Esophagus muscularis mucosa (tissue), 4 donors: ENCODE measurements at regions not wholly inside any gene's neighbourhood (a gene's known extent, or its start where the extent isn't known, plus 50 kb on each side); places are given as distances from the start of the nearest gene placed in this dataset.
"Not testable (repeated sequence)": the region's sequence is repeated elsewhere in the genome, so short reads cannot be mapped to it uniquely, and the experiment has no call there.

Source experiments
- DNase-seq: peaks from one replicate; pipeline ENCODE4 v3.0.0-alpha.2; 2017; ENCODE audit errors: extremely low spot score
- H3K27ac ChIP-seq, 4 donors: fragments of 200-600 bp; sonication (generic); replicated peaks in 1 of 4; 1 replicate in 3 of 4; 2 replicates in 1 of 4; pipeline ENCODE4 v1.5.1; 2016 to 2019; ENCODE audit warnings: mild to moderate bottlenecking in 1 of 4
- H3K27me3 ChIP-seq, 4 donors: fragments of 200-600 bp; sonication (generic); one replicate each; pipeline versions ENCODE4 v1.5.1 to v1.6.0; 2016 to 2019
- H3K36me3 ChIP-seq, 4 donors: fragments of 200-600 bp; sonication (generic); one replicate each; pipeline ENCODE4 v1.5.1; 2016 to 2019
- H3K4me1 ChIP-seq, 4 donors: fragments of 200-600 bp; sonication (generic); one replicate each; pipeline ENCODE4 v1.5.1; 2016 to 2019
- H3K4me3 ChIP-seq, 4 donors: fragments of 200-600 bp; sonication (generic); 1 replicate in 2 of 4; 2 replicates in 2 of 4; pipeline ENCODE4 v1.5.1; 2016 to 2019; ENCODE audit warnings: mild to moderate bottlenecking in 4 of 4, moderate library complexity in 1 of 4
- H3K9me3 ChIP-seq, 4 donors: fragments of 200-600 bp; sonication (generic); 1 replicate in 3 of 4; 2 replicates in 1 of 4; pipeline ENCODE4 v1.5.1; 2016 to 2019
- EP300 ChIP-seq: sonication (generic); formaldehyde crosslinking; IDR thresholded peaks from one replicate; pipeline ENCODE4 v1.6.1; 2017; ENCODE audit warnings: antibody characterized with exemption
- POLR2A ChIP-seq: fragments of 450-650 bp; IDR thresholded peaks from one replicate; pipeline ENCODE4 v1.6.1; 2017; ENCODE audit warnings: antibody characterized with exemption, moderate library complexity, mild to moderate bottlenecking, low read depth
- POLR2AphosphoS5 ChIP-seq, 2 donors: sonication (generic); formaldehyde crosslinking; IDR thresholded peaks; one replicate each; pipeline ENCODE4 v1.6.1; 2017; ENCODE audit warnings: antibody characterized with exemption in 2 of 2
- WGBS: methylation state at CpG from one replicate; pipeline ENCODE4 v1.1.5; 2018; 5-methylcytosine and 5-hydroxymethylcytosine counted together
- intact Hi-C: fragments of 100-400 bp; cut with DNase I; formaldehyde crosslinking; loops from one replicate; pipeline ENCODE4 v1.15.1; 2023
- TF ChIP-seq, protein P1 (sequence below), 3 experiments: fragments of 200-600 bp in 2 of 3; fragments of 450-650 bp in 1 of 3; sonication (generic) in 2 of 3; IDR thresholded peaks; one replicate each; pipeline ENCODE4 v1.5.1; 2017 to 2019; ENCODE audit warnings: antibody characterized with exemption in 3 of 3, mild to moderate bottlenecking in 2 of 3, moderate library complexity in 1 of 3

DNA sequence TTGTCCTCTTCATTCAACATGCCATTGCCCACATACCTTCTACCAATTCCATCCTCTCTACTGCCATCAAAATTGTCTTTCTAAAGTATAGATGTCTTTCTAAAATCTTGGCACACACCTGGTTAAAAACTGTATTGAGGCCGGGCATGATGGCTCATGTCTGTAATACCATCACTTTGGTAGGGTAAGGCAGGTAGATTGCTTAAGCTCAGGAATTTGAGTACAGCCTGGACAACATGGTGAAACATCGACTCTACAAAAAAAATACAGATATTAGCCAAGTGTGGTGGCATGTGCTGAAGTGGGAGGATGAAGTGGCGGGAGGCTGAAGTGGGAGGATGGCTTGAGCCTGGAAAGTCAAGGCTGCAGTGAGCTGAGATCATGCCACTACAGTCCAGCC is 412.1 kb downstream of the TMEM38B start:
- Histone ChIP-seq H3K9me3 (no peaks in the 10 kb centered on the region), H3K36me3 (no peaks in the 10 kb centered on the region), H3K27ac (no peak overlapping the region), H3K27me3 (no peaks in the 10 kb centered on the region), H3K4me3 (no peak overlapping the region), H3K4me1 (no peaks in the 10 kb centered on the region)
- TF ChIP-seq POLR2A (no peak), POLR2AphosphoS5 (IDR thresholded peaks at IDR 0.05) (no peak), EP300 (no peak)
- TF ChIP-seq, protein P1, sequence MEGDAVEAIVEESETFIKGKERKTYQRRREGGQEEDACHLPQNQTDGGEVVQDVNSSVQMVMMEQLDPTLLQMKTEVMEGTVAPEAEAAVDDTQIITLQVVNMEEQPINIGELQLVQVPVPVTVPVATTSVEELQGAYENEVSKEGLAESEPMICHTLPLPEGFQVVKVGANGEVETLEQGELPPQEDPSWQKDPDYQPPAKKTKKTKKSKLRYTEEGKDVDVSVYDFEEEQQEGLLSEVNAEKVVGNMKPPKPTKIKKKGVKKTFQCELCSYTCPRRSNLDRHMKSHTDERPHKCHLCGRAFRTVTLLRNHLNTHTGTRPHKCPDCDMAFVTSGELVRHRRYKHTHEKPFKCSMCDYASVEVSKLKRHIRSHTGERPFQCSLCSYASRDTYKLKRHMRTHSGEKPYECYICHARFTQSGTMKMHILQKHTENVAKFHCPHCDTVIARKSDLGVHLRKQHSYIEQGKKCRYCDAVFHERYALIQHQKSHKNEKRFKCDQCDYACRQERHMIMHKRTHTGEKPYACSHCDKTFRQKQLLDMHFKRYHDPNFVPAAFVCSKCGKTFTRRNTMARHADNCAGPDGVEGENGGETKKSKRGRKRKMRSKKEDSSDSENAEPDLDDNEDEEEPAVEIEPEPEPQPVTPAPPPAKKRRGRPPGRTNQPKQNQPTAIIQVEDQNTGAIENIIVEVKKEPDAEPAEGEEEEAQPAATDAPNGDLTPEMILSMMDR (IDR thresholded peaks at IDR 0.05), result no peak
- WGBS, result 89% methylated on average over 3 of the region's 3 CpGs
- intact Hi-C loops, result no loop called here
- no peak for DNase-seq

- intact Hi-C loops, result no loop called here
- no peak overlapping the region for H3K4me3 ChIP-seq
- H3K27ac ChIP-seq, result no peak overlapping the region
- H3K4me1 ChIP-seq, result no peaks in the 10 kb centered on the region
- no peaks in the 10 kb centered on the region for H3K27me3 ChIP-seq
- WGBS, result 50% methylated on average over 2 of the region's 2 CpGs
- DNase-seq, result no peak
- no peaks in the 10 kb centered on the region for H3K9me3 ChIP-seq
- no peaks in the 10 kb centered on the region for H3K36me3 ChIP-seq
- TF ChIP-seq, protein P1 (IDR thresholded peaks at IDR 0.05), result no peak
- no peak for TF ChIP-seq EP300
- no peak for TF ChIP-seq POLR2AphosphoS5 (IDR thresholded peaks at IDR 0.05)
- TF ChIP-seq POLR2A, result no peak
Observed at GRCh38 chr9:106107716-106108115, 413.4 kb downstream of the TMEM38B start.

DNA sequence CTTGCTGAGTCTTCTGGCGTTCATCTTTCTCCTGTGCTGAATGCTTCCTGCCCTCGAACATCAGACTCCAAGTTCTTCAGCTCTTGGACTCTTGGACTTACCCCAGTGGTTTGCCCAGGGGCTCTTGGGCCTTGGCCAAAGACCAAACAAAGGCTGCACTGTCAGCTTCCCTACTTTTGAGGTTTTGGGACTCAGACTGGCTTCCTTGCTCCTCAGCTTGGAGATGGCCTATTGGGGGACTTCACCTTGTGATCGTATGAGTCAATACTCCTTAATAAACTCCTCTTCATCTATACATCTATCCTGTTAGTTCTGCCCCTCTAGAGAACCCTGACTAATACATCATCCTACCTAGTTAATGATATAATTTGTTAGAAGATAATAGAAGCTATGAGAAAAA is 415.4 kb downstream of the TMEM38B start:
- H3K4me1 ChIP-seq, DNase-seq, H3K4me3 ChIP-seq, intact Hi-C loops, H3K36me3 ChIP-seq, H3K27ac ChIP-seq, H3K27me3 ChIP-seq, H3K9me3 ChIP-seq: not testable (repeated sequence)
- 70% methylated on average over 3 of the region's 3 CpGs for WGBS

- H3K36me3 ChIP-seq, result no peaks in the 10 kb centered on the region
- DNase-seq, result no peak
- no peaks in the 10 kb centered on the region for H3K4me1 ChIP-seq
- 94% methylated on average over 2 of the region's 2 CpGs for WGBS
- intact Hi-C loops, result no loop called here
- no peaks in the 10 kb centered on the region for H3K9me3 ChIP-seq
- TF ChIP-seq POLR2AphosphoS5 (IDR thresholded peaks at IDR 0.05) (no peak), EP300 (no peak)
- no peak overlapping the region for H3K4me3 ChIP-seq
- no peak overlapping the region for H3K27ac ChIP-seq
- H3K27me3 ChIP-seq, result no peaks in the 10 kb centered on the region
Observed at GRCh38 chr9:106110483-106110882, 416.1 kb downstream of the TMEM38B start.

DNA sequence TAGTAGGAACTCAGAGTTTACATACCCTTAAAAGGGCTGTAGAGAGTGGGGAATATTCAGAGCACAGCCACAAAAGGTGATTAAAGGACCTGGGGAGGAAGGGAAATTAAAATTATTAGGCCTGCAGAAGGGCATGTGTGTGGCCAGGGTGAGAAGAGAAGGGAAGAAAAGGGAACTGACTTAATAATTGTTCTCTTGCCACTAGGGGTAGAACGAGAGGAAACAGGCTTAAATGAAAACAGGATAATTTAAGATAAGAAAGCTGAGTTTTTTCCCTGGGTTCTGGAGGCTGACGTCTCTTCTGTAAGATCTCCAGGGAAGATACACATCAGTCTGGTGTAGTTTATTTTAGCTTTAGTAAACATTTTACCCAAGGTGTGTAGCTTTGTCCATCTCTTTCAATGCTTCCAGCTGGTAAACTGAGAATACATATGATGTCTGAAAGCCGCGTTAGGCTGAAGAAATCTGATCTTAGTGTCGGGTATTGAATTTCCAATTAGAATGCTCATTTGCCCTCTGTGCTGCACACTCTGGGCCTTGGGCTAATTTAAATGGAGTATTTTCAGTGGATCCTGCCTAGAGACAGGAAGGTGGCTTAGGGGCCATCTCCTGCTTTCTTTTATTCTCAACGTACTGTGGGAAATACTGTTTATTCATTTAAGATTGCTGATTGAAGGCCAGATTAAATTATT is 416.8 kb downstream of the TMEM38B start:
- no peaks in the 10 kb centered on the region for H3K9me3 ChIP-seq
- no peaks in the 10 kb centered on the region for H3K27me3 ChIP-seq
- TF ChIP-seq POLR2AphosphoS5 (IDR thresholded peaks at IDR 0.05), result no peak
- no peak for TF ChIP-seq EP300
- TF ChIP-seq, protein P1 (IDR thresholded peaks at IDR 0.05), result no peak
- TF ChIP-seq POLR2A, result no peak
- no peaks in the 10 kb centered on the region for H3K4me1 ChIP-seq
- H3K27ac ChIP-seq, result no peak overlapping the region
- WGBS, result 54% methylated on average over 6 of the region's 6 CpGs
- intact Hi-C loops, result no loop called here
- H3K36me3 ChIP-seq, result no peaks in the 10 kb centered on the region
- no peak overlapping the region for H3K4me3 ChIP-seq
- no peak for DNase-seq

- Histone ChIP-seq H3K4me1 (no peaks in the 10 kb centered on the region), H3K9me3 (no peaks in the 10 kb centered on the region), H3K36me3 (no peaks in the 10 kb centered on the region), H3K4me3 (no peak overlapping the region), H3K27me3 (no peaks in the 10 kb centered on the region), H3K27ac (no peak overlapping the region)
- WGBS, result 85% methylated on average over 5 of the region's 5 CpGs
- TF ChIP-seq POLR2A (no peak), EP300 (no peak), POLR2AphosphoS5 (IDR thresholded peaks at IDR 0.05) (no peak)
- TF ChIP-seq, protein P1 (IDR thresholded peaks at IDR 0.05), result no peak
- intact Hi-C loops, result no loop called here
- DNase-seq, result no peak
Observed at GRCh38 chr9:106112935-106113334, 418.6 kb downstream of the TMEM38B start.
